OCI-LY7 (cell line): ENCODE measurements at regions not wholly inside any gene's neighbourhood (a gene's known extent, or its start where the extent isn't known, plus 50 kb on each side); places are given as distances from the start of the nearest gene placed in this dataset.

Experiments used
- BruUV-seq: library from RNA; stranded (reverse); fragments of 400-500 nt; replicated peaks from 2 replicates; lab custom pipeline; 2021; lab: Mats Ljungman, UMichigan
- CTCF ChIA-PET: fragments of 300-600 bp; sonication (Branson Sonifier 250); formaldehyde crosslinking; loops from one replicate; lab custom pipeline; 2022; ENCODE audit warnings: antibody characterized with exemption; ENCODE audit not compliant: unreplicated experiment; lab: Charles Lee
- POLR2A ChIA-PET: fragments of 300-600 bp; sonication (Branson Sonifier 250); formaldehyde crosslinking; loops from one replicate; lab custom pipeline; 2022; ENCODE audit warnings: antibody characterized with exemption; lab: Charles Lee
- DNase-seq: peaks from one replicate; pipeline ENCODE4 v3.0.0-alpha.2; 2015; ENCODE audit warnings: low spot score
- H2AFZ ChIP-seq: fragments of 200-600 bp; sonication (generic), shearing (Covaris generic); 2 replicates; pipeline ENCODE4 v1.6.1; 2014; ENCODE audit warnings: mild to moderate bottlenecking, antibody characterized with exemption, low read length, moderate library complexity
- H3K27ac ChIP-seq: fragments of 200-600 bp; sonication (generic); 2 replicates; pipeline ENCODE4 v1.5.1; 2014; ENCODE audit warnings: mixed run types, low read depth, mild to moderate bottlenecking, moderate library complexity, low read length, inconsistent platforms; ENCODE audit not compliant: poor library complexity, severe bottlenecking
- H3K36me3 ChIP-seq: fragments of 200-600 bp; sonication (generic); 2 replicates; pipeline ENCODE4 v1.6.1; 2014; ENCODE audit warnings: mild to moderate bottlenecking, antibody characterized with exemption, low read length, moderate library complexity, mixed read lengths; ENCODE audit not compliant: insufficient read depth
- H3K4me1 ChIP-seq: fragments of 200-600 bp; sonication (generic); 2 replicates; pipeline ENCODE4 v1.5.1; 2014; ENCODE audit warnings: mild to moderate bottlenecking, low read length; ENCODE audit not compliant: insufficient read depth, poor library complexity, severe bottlenecking
- H3K4me2 ChIP-seq: fragments of 200-600 bp; sonication (generic); 2 replicates; pipeline ENCODE4 v1.6.1; 2014; ENCODE audit warnings: mild to moderate bottlenecking, low read length
- H3K4me3 ChIP-seq: fragments of 200-600 bp; sonication (generic); 2 replicates; pipeline ENCODE4 v1.5.1; 2014; ENCODE audit warnings: mild to moderate bottlenecking, low read depth, low read length; ENCODE audit not compliant: poor library complexity, severe bottlenecking
- H3K79me2 ChIP-seq: fragments of 200-600 bp; sonication (generic); 2 replicates; pipeline ENCODE4 v1.6.1; 2016; ENCODE audit warnings: low read depth, mild to moderate bottlenecking, low read length, moderate library complexity, mixed read lengths; ENCODE audit not compliant: insufficient read depth
- H3K9me2 ChIP-seq: fragments of 200-600 bp; sonication (generic); 2 replicates; pipeline ENCODE4 v1.6.1; 2016; ENCODE audit warnings: mild to moderate bottlenecking, low read length, mixed read lengths; ENCODE audit not compliant: insufficient read depth
- H3K9me3 ChIP-seq: fragments of 200-600 bp; sonication (generic); 2 replicates; pipeline ENCODE4 v1.6.1; 2014; ENCODE audit warnings: mild to moderate bottlenecking, mixed run types, low read length, mixed read lengths
- H4K20me1 ChIP-seq: fragments of 200-600 bp; sonication (generic); 2 replicates; pipeline ENCODE4 v1.6.1; 2014; ENCODE audit warnings: mild to moderate bottlenecking, antibody characterized with exemption, low read length, moderate library complexity, mixed read lengths; ENCODE audit not compliant: insufficient read depth
- EZH2phosphoT487 ChIP-seq: fragments of 200-600 bp; sonication (generic); IDR thresholded peaks from 2 replicates; pipeline ENCODE4 v1.6.1; 2018; ENCODE audit warnings: low read depth, borderline replicate concordance, mild to moderate bottlenecking, mixed run types, antibody characterized with exemption, low read length, moderate library complexity, mixed read lengths
- intact Hi-C: fragments of 100-400 bp; cut with micrococcal nuclease; formaldehyde crosslinking; loops from one replicate; pipeline ENCODE4 v1.10.0; 2022; ENCODE audit not compliant: unreplicated experiment
- TF ChIP-seq, protein P1 (sequence below): fragments of 200-600 bp; sonication (generic); conservative IDR thresholded peaks from 2 replicates; pipeline ENCODE4 v1.5.1; 2014; ENCODE audit warnings: mild to moderate bottlenecking, antibody characterized with exemption, low read length, moderate library complexity, mixed read lengths

DNA sequence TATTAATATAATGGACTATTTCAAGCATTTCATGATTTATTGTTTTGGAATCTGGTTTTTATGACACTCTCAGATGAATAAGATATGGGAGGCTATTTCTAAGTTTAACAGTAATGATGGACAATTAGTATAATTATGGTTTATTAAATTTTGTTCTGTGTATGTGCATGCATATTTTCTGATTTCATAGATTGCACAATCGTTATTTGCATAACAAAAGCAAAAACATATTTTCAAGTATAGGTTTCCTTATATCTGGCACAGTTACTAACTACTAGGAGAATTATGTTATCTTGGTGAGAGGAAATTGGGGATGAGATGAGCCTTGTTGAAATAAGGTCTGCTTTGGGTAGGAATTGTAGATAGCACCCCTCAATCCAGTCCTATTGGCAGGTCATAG lies 413.1 kb downstream of the MCTP2 start:
- POLR2A ChIA-PET = interaction anchor here (0.5 kb wide), 1 partner anchor 409 kb away, joined by 5 read pairs; no protein-coding TSS in a partner anchor
- CTCF ChIA-PET = no interaction called here
- no peak for DNase-seq
- H3K36me3 ChIP-seq = no peaks in the 10 kb centered on the region
- H3K4me1 ChIP-seq = no peaks in the 10 kb centered on the region
- no peaks in the 10 kb centered on the region for H3K9me3 ChIP-seq
- no peak overlapping the region for H3K4me2 ChIP-seq
- H3K79me2 ChIP-seq = no peaks in the 10 kb centered on the region
- no peaks in the 10 kb centered on the region for H4K20me1 ChIP-seq
- H2AFZ ChIP-seq = no peak overlapping the region
- intact Hi-C loops = no loop called here
- BruUV-seq = no TSS peak
- H3K27ac ChIP-seq = no peak overlapping the region
- H3K4me3 ChIP-seq = no peak overlapping the region
- TF ChIP-seq, protein P1, sequence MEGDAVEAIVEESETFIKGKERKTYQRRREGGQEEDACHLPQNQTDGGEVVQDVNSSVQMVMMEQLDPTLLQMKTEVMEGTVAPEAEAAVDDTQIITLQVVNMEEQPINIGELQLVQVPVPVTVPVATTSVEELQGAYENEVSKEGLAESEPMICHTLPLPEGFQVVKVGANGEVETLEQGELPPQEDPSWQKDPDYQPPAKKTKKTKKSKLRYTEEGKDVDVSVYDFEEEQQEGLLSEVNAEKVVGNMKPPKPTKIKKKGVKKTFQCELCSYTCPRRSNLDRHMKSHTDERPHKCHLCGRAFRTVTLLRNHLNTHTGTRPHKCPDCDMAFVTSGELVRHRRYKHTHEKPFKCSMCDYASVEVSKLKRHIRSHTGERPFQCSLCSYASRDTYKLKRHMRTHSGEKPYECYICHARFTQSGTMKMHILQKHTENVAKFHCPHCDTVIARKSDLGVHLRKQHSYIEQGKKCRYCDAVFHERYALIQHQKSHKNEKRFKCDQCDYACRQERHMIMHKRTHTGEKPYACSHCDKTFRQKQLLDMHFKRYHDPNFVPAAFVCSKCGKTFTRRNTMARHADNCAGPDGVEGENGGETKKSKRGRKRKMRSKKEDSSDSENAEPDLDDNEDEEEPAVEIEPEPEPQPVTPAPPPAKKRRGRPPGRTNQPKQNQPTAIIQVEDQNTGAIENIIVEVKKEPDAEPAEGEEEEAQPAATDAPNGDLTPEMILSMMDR = no peak
- no peak for TF ChIP-seq EZH2phosphoT487
- H3K9me2 ChIP-seq = no peaks in the 10 kb centered on the region

DNA sequence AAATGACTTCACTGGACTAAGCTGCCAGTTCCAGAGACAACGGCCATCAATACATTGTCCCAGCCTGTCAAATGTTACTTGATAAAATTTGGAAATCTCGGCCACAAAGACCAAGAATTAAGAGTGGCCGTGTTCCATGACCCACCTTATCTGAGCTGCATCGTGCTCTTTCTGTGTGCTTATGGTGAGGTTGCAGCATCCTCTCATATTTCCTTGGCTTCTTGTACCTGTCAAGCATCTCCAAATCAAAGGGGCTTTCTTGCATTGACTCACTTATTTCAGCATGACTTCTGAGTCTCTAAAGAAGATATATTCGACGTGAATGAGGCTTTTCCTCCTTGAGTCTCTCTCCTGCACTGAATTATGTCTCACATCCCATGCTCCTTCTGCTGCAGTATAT lies 421.7 kb downstream of the MCTP2 start:
- H3K4me3 ChIP-seq = no peak overlapping the region
- H3K9me2 ChIP-seq = no peaks in the 10 kb centered on the region
- no peaks in the 10 kb centered on the region for H3K4me1 ChIP-seq
- no peak overlapping the region for H2AFZ ChIP-seq
- no peak for DNase-seq
- no peaks in the 10 kb centered on the region for H4K20me1 ChIP-seq
- H3K36me3 ChIP-seq = no peaks in the 10 kb centered on the region
- H3K4me2 ChIP-seq = no peak overlapping the region
- H3K27ac ChIP-seq = no peak overlapping the region
- CTCF ChIA-PET = no interaction called here
- POLR2A ChIA-PET = interaction anchor here (1.4 kb wide), 1 partner anchor 25 kb away, joined by 3 read pairs; no protein-coding TSS in a partner anchor
- no TSS peak for BruUV-seq
- H3K9me3 ChIP-seq = no peaks in the 10 kb centered on the region
- intact Hi-C loops = no loop called here
- TF ChIP-seq, protein P1 = no peak
- no peak for TF ChIP-seq EZH2phosphoT487
- no peaks in the 10 kb centered on the region for H3K79me2 ChIP-seq

DNA sequence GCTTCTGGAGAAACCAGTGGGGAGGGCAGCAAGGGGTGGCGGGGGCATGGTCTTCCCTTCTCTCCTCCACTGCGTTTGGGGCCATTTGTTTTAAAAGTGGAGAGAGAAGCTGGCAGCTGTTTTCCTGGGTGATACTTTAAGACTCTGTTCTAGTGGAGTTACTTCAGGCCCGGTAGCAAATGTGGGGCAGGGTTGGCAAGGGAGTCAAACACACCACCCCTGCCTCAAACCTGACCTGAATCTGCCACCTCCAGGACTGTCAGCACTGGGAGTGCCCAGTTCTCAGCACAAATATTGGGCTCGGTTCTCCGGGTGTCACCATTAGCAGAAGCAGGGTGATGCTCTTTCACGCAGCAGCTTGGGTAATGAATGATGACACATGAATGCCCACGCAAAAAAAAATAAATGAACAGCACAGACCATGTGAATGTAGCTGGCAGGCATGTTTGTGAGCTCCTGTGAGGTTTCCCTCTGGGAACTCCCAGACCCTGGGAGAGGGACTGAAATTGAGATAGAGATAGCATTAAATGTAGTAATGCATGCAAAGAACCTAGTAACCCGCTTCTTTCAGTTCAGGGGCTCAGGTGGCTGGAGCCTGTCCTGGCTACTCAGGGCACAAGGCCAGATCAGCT lies 424.0 kb downstream of the MCTP2 start:
- intact Hi-C loops = no loop called here
- H3K79me2 ChIP-seq = no peaks in the 10 kb centered on the region
- H3K36me3 ChIP-seq = no peaks in the 10 kb centered on the region
- CTCF ChIA-PET = interaction anchor here (1.0 kb wide), 1 partner anchor 9 kb away, joined by 3 read pairs; no protein-coding TSS in a partner anchor
- no peak overlapping the region for H3K4me3 ChIP-seq
- H3K4me1 ChIP-seq = no peaks in the 10 kb centered on the region
- no peaks in the 10 kb centered on the region for H4K20me1 ChIP-seq
- H3K9me2 ChIP-seq = no peaks in the 10 kb centered on the region
- no peak for TF ChIP-seq EZH2phosphoT487
- TF ChIP-seq, protein P1 = no peak
- no peak for DNase-seq
- POLR2A ChIA-PET = interaction anchor here (1.4 kb wide), 1 partner anchor 19 kb away, joined by 5 read pairs; no protein-coding TSS in a partner anchor
- H2AFZ ChIP-seq = no peak overlapping the region
- no peak overlapping the region for H3K27ac ChIP-seq
- no TSS peak for BruUV-seq
- H3K9me3 ChIP-seq = no peaks in the 10 kb centered on the region
- H3K4me2 ChIP-seq = no peak overlapping the region
